ENCODE measurements at regions not wholly inside any gene's neighbourhood (a gene's known extent, or its start where the extent isn't known, plus 50 kb on each side); places are given as distances from the start of the nearest gene placed in this dataset.
"Not testable (repeated sequence)": the region's sequence is repeated elsewhere in the genome, so short reads cannot be mapped to it uniquely, and the experiment has no call there.

DNA sequence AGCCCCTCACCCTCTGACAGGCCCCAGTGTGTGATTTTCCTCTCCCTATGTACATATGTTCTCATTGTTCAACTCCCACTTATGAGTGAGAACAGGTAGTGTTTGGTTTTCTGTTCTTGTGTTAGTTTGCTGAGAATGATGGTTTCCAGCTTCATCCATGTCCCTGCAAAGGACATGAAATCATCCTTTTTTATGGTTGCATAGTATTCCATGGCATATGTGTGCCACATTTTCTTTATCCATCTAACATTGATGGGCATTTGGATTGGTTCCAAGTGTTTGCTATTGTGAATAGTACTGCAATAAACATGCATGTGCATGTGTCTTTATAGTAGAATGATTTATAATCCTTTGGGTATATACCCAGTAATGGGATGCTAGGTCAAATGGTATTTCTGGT is 223.7 kb upstream of the VLDLR start:
- not testable (repeated sequence) for TF ChIP-seq CTCF, POLR2A (IDR thresholded peaks at IDR 0.05)
